CD14-positive monocyte (primary cell): ENCODE measurements at regions not wholly inside any gene's neighbourhood (a gene's known extent, or its start where the extent isn't known, plus 50 kb on each side); places are given as distances from the start of the nearest gene placed in this dataset.

Experiments
- DNase-seq, 3 donors: peaks; one replicate each; pipeline ENCODE4 v3.0.0-alpha.2; 2011 to 2022
- H2AFZ ChIP-seq: 2 replicates; pipeline ENCODE4 v1.6.0; 2012; ENCODE audit warnings: mild to moderate bottlenecking, low read depth, low read length, inconsistent platforms; ENCODE audit not compliant: insufficient read depth, poor library complexity, severe bottlenecking
- H3K27ac ChIP-seq, 2 donors: 1 replicate in 1 of 2; 2 replicates in 1 of 2; pipeline ENCODE4 v1.5.1; 2012 to 2013; ENCODE audit warnings: low read length in 2 of 2, control low read depth in 1 of 2, inconsistent platforms in 1 of 2, low read depth in 1 of 2, mild to moderate bottlenecking in 1 of 2
- H3K27me3 ChIP-seq, 2 donors: one replicate each; pipeline versions ENCODE4 v1.6.0 to v1.6.1; 2011 to 2013; ENCODE audit warnings: low read length in 2 of 2; ENCODE audit not compliant: control insufficient read depth in 2 of 2, insufficient read depth in 2 of 2
- H3K36me3 ChIP-seq, 2 donors: replicated peaks in 1 of 2; 1 replicate in 1 of 2; 2 replicates in 1 of 2; pipeline versions ENCODE4 v1.5.1 to v1.6.1; 2012 to 2013; ENCODE audit warnings: low read length in 2 of 2, control low read depth in 1 of 2, inconsistent platforms in 1 of 2, mild to moderate bottlenecking in 1 of 2; ENCODE audit not compliant: insufficient read depth in 2 of 2, control insufficient read depth in 1 of 2
- H3K4me1 ChIP-seq, 2 donors: 1 replicate in 1 of 2; 2 replicates in 1 of 2; pipeline versions ENCODE4 v1.5.1 to v1.6.1; 2012 to 2013; ENCODE audit warnings: low read length in 2 of 2, control low read depth in 1 of 2, inconsistent platforms in 1 of 2, mild to moderate bottlenecking in 1 of 2, moderate library complexity in 1 of 2; ENCODE audit not compliant: insufficient read depth in 2 of 2, control insufficient read depth in 1 of 2
- H3K4me2 ChIP-seq: replicated peaks from 2 replicates; pipeline ENCODE3; 2012; ENCODE audit warnings: low read length, moderate library complexity, mild to moderate bottlenecking; ENCODE audit not compliant: poor library complexity, severe bottlenecking; ENCODE audit errors: extremely low read depth
- H3K4me3 ChIP-seq, 3 experiments: fragments of 200-600 bp in 1 of 3; sonication (generic) in 1 of 3; replicated peaks in 1 of 3; 1 replicate in 2 of 3; 2 replicates in 1 of 3; pipeline ENCODE4 v1.5.1; 2011 to 2013; ENCODE audit warnings: low read length in 3 of 3, mild to moderate bottlenecking in 3 of 3, control low read depth in 2 of 3, low read depth in 2 of 3, inconsistent platforms in 1 of 3, moderate library complexity in 1 of 3
- H3K79me2 ChIP-seq: 2 replicates; pipeline ENCODE4 v1.6.0; 2012; ENCODE audit warnings: mild to moderate bottlenecking, control low read depth, inconsistent platforms, low read length, moderate library complexity; ENCODE audit not compliant: insufficient read depth
- H3K9ac ChIP-seq: 2 replicates; pipeline ENCODE4 v1.6.0; 2017; ENCODE audit warnings: low read length, mild to moderate bottlenecking; ENCODE audit not compliant: insufficient read depth, poor library complexity, severe bottlenecking
- H3K9me3 ChIP-seq, 2 donors: replicated peaks in 1 of 2; 1 replicate in 1 of 2; 2 replicates in 1 of 2; pipeline versions ENCODE4 v1.5.1 to v1.6.1; 2012 to 2013; ENCODE audit warnings: low read length in 2 of 2, control low read depth in 1 of 2; ENCODE audit not compliant: control insufficient read depth in 1 of 2, insufficient read depth in 1 of 2
- H4K20me1 ChIP-seq: 2 replicates; pipeline ENCODE4 v1.6.0; 2012; ENCODE audit warnings: mild to moderate bottlenecking, low read length, control low read depth, moderate library complexity; ENCODE audit not compliant: insufficient read depth
- H3K27ac Mint-ChIP-seq, 7 donors: one replicate each; pipeline ENCODE4 v1.8.0; 2020; ENCODE audit warnings: mild to moderate bottlenecking in 7 of 7, mixed read lengths in 7 of 7, moderate library complexity in 6 of 7, inconsistent platforms in 2 of 7
- H3K27me3 Mint-ChIP-seq, 3 donors: one replicate each; pipeline ENCODE4 v1.8.0; 2021 to 2022; ENCODE audit warnings: low read depth in 3 of 3, mild to moderate bottlenecking in 3 of 3, mixed read lengths in 3 of 3, moderate library complexity in 3 of 3, inconsistent platforms in 1 of 3
- H3K36me3 Mint-ChIP-seq, 2 donors: one replicate each; pipeline ENCODE4 v1.8.0; 2020; ENCODE audit warnings: mixed read lengths in 2 of 2, inconsistent platforms in 1 of 2, mild to moderate bottlenecking in 1 of 2
- H3K4me1 Mint-ChIP-seq: one replicate; pipeline ENCODE4 v1.8.0; 2020; ENCODE audit warnings: mild to moderate bottlenecking, mixed read lengths
- H3K4me3 Mint-ChIP-seq, 2 donors: one replicate each; pipeline ENCODE4 v1.8.0; 2020; ENCODE audit warnings: mild to moderate bottlenecking in 2 of 2, mixed read lengths in 2 of 2, moderate library complexity in 1 of 2
- H3K9me3 Mint-ChIP-seq, 7 donors: one replicate each; pipeline ENCODE4 v1.8.0; 2020 to 2022; ENCODE audit warnings: mixed read lengths in 7 of 7, mild to moderate bottlenecking in 6 of 7, moderate library complexity in 6 of 7, inconsistent platforms in 2 of 7
- WGBS: methylation state at CpG from one replicate; pipeline ENCODE4 v1.1.5; 2013; ENCODE audit warnings: missing lambda C conversion rate; ENCODE audit not compliant: insufficient coverage; 5-methylcytosine and 5-hydroxymethylcytosine counted together
- intact Hi-C, 2 donors: fragments of 100-400 bp; cut with micrococcal nuclease; formaldehyde crosslinking; loops; one replicate each; pipeline versions ENCODE4 v1.15.0 to v1.15.1; 2023
- TF ChIP-seq, protein P1 (sequence below): fragments of 200-600 bp; IDR thresholded peaks from one replicate; pipeline ENCODE4 v1.8.0; 2022; ENCODE audit warnings: antibody characterized with exemption, mild to moderate bottlenecking

- TF ChIP-seq, protein P1, sequence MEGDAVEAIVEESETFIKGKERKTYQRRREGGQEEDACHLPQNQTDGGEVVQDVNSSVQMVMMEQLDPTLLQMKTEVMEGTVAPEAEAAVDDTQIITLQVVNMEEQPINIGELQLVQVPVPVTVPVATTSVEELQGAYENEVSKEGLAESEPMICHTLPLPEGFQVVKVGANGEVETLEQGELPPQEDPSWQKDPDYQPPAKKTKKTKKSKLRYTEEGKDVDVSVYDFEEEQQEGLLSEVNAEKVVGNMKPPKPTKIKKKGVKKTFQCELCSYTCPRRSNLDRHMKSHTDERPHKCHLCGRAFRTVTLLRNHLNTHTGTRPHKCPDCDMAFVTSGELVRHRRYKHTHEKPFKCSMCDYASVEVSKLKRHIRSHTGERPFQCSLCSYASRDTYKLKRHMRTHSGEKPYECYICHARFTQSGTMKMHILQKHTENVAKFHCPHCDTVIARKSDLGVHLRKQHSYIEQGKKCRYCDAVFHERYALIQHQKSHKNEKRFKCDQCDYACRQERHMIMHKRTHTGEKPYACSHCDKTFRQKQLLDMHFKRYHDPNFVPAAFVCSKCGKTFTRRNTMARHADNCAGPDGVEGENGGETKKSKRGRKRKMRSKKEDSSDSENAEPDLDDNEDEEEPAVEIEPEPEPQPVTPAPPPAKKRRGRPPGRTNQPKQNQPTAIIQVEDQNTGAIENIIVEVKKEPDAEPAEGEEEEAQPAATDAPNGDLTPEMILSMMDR: no peak
- Mint-ChIP-seq H3K4me3 (no peak overlapping the region), H3K27me3 (peaks cover 0 to 1% (median 0%) of the 10 kb centered on the region in 3 donors), H3K9me3 (peaks cover 0 to 4% (median 0%) of the 10 kb centered on the region in 7 donors), H3K4me1 (no peaks in the 10 kb centered on the region), H3K27ac (no peak overlapping the region), H3K36me3 (no peaks in the 10 kb centered on the region)
- H3K4me3 ChIP-seq: no peak overlapping the region
- H3K9me3 ChIP-seq: no peaks in the 10 kb centered on the region
- H3K79me2 ChIP-seq: no peaks in the 10 kb centered on the region
- WGBS: no CpG with 5 or more reads among the region's 1 CpG
- no peak overlapping the region for H3K4me2 ChIP-seq
- intact Hi-C loops: no loop called here
- no peaks in the 10 kb centered on the region for H4K20me1 ChIP-seq
- H3K9ac ChIP-seq: no peak overlapping the region
- no peaks in the 10 kb centered on the region for H3K4me1 ChIP-seq
- H3K27ac ChIP-seq: no peak overlapping the region
- no peak for DNase-seq
- H3K27me3 ChIP-seq: no peaks in the 10 kb centered on the region
- H2AFZ ChIP-seq: no peak overlapping the region
- no peaks in the 10 kb centered on the region for H3K36me3 ChIP-seq
Observed at GRCh38 chr9:18045326-18045725, 428.6 kb upstream of the ADAMTSL1 start.

GRCh38 chr9:18046068-18046467 lies 427.9 kb upstream of the ADAMTSL1 start:
- Mint-ChIP-seq H3K9me3 (peaks cover 0 to 4% (median 0%) of the 10 kb centered on the region in 7 donors), H3K4me1 (no peaks in the 10 kb centered on the region), H3K36me3 (no peaks in the 10 kb centered on the region), H3K4me3 (no peak overlapping the region), H3K27me3 (peaks cover 0 to 1% (median 0%) of the 10 kb centered on the region in 3 donors), H3K27ac (no peak overlapping the region)
- H2AFZ ChIP-seq: no peak overlapping the region
- H3K79me2 ChIP-seq: no peaks in the 10 kb centered on the region
- no peaks in the 10 kb centered on the region for H3K36me3 ChIP-seq
- H3K27ac ChIP-seq: no peak overlapping the region
- no peaks in the 10 kb centered on the region for H3K9me3 ChIP-seq
- no peaks in the 10 kb centered on the region for H3K27me3 ChIP-seq
- H3K4me2 ChIP-seq: no peak overlapping the region
- intact Hi-C loops: no loop called here
- TF ChIP-seq, protein P1: no peak
- no peak overlapping the region for H3K4me3 ChIP-seq
- no peak overlapping the region for H3K9ac ChIP-seq
- WGBS: 75% methylated on average over 1 of the region's 1 CpG
- DNase-seq: no peak
- H3K4me1 ChIP-seq: no peaks in the 10 kb centered on the region
- H4K20me1 ChIP-seq: no peaks in the 10 kb centered on the region
